PC-3 (cell line): ENCODE measurements at regions not wholly inside any gene's neighbourhood (a gene's known extent, or its start where the extent isn't known, plus 50 kb on each side); places are given as distances from the start of the nearest gene placed in this dataset.

ENCODE experiments used
- ATAC-seq: fragments of 200-7000 bp; cut with Tn5 transposase; 2 replicates; pipeline ENCODE4 v1.9.1; 2020; ENCODE audit warnings: mild to moderate bottlenecking, moderate library complexity
- BruUV-seq: library from RNA; stranded (reverse); fragments of 400-500 nt; replicated peaks from 2 replicates; lab custom pipeline; 2021; lab: Mats Ljungman, UMichigan
- CTCF ChIA-PET: fragments of 300-600 bp; sonication (Branson Sonifier 250); formaldehyde crosslinking; loops from one replicate; lab custom pipeline; 2022; ENCODE audit warnings: antibody characterized with exemption; lab: Charles Lee
- POLR2A ChIA-PET: fragments of 300-600 bp; sonication (Branson Sonifier 250); formaldehyde crosslinking; loops from one replicate; lab custom pipeline; 2022; ENCODE audit warnings: antibody characterized with exemption; ENCODE audit not compliant: unreplicated experiment; lab: Charles Lee
- DNase-seq: peaks from one replicate; pipeline ENCODE4 v3.0.0-alpha.2; 2015
- H2AFZ ChIP-seq: fragments of 300-600 bp; sonication (generic); 2 replicates; pipeline ENCODE4 v1.6.0; 2016; ENCODE audit warnings: antibody characterized with exemption, low read length
- H3F3A ChIP-seq: fragments of 300-600 bp; sonication (generic); one replicate; pipeline ENCODE4 v1.6.0; 2017; ENCODE audit warnings: antibody characterized with exemption, low read length, control low read depth, mild to moderate bottlenecking; ENCODE audit not compliant: unreplicated experiment
- H3K27ac ChIP-seq: fragments of 300-600 bp; sonication (generic); 2 replicates; pipeline ENCODE4 v1.5.1; 2016; ENCODE audit warnings: mild to moderate bottlenecking, low read length
- H3K27me3 ChIP-seq: fragments of 300-600 bp; sonication (generic); 2 replicates; pipeline ENCODE4 v1.6.1; 2016; ENCODE audit warnings: low read length, mixed read lengths
- H3K36me3 ChIP-seq: fragments of 300-600 bp; sonication (generic); 2 replicates; pipeline ENCODE4 v1.6.1; 2016; ENCODE audit warnings: low read depth, mixed run types, low read length, mixed read lengths
- H3K4me1 ChIP-seq: fragments of 300-600 bp; sonication (generic); 2 replicates; pipeline ENCODE4 v1.5.1; 2016; ENCODE audit warnings: low read length; ENCODE audit not compliant: insufficient read depth
- H3K4me2 ChIP-seq: fragments of 300-600 bp; sonication (generic); 2 replicates; pipeline ENCODE4 v1.6.0; 2016; ENCODE audit warnings: low read length
- H3K4me3 ChIP-seq: fragments of 300-600 bp; sonication (generic); 2 replicates; pipeline ENCODE4 v1.5.1; 2016; ENCODE audit warnings: mild to moderate bottlenecking, low read length, mixed read lengths
- H3K79me2 ChIP-seq: fragments of 300-600 bp; sonication (generic); 2 replicates; pipeline ENCODE4 v1.6.1; 2017; ENCODE audit warnings: low read length, mixed read lengths
- H3K9ac ChIP-seq: fragments of 300-600 bp; sonication (generic); 2 replicates; pipeline ENCODE4 v1.6.0; 2016; ENCODE audit warnings: mild to moderate bottlenecking, low read length
- H3K9me2 ChIP-seq: fragments of 300-600 bp; sonication (generic); replicated peaks from 2 replicates; pipeline ENCODE4 v1.6.1; 2016; ENCODE audit warnings: mixed run types, low read length, mixed read lengths
- H3K9me3 ChIP-seq: fragments of 300-600 bp; sonication (generic); 2 replicates; pipeline ENCODE4 v1.6.1; 2016; ENCODE audit warnings: low read length, mixed read lengths
- H4K20me1 ChIP-seq: fragments of 300-600 bp; sonication (generic); 2 replicates; pipeline ENCODE4 v1.6.1; 2016; ENCODE audit warnings: low read length, mixed read lengths
- EZH2 ChIP-seq: fragments of 300-600 bp; sonication (generic); IDR thresholded peaks from one replicate; pipeline ENCODE4 v1.6.1; 2017; ENCODE audit warnings: antibody characterized with exemption, mild to moderate bottlenecking, low read length; ENCODE audit not compliant: unreplicated experiment
- EZH2phosphoT487 ChIP-seq: fragments of 300-600 bp; sonication (generic); IDR thresholded peaks from 2 replicates; pipeline ENCODE4 v1.6.1; 2018; ENCODE audit warnings: mild to moderate bottlenecking, antibody characterized with exemption, low read length, borderline replicate concordance
- intact Hi-C: fragments of 100-400 bp; cut with micrococcal nuclease; formaldehyde crosslinking; loops from 2 replicates; pipeline ENCODE4 v1.9.0; 2023
- TF ChIP-seq, protein P1 (sequence below): fragments of 300-600 bp; sonication (generic); conservative IDR thresholded peaks from 2 replicates; pipeline ENCODE4 v1.5.1; 2017; ENCODE audit warnings: antibody characterized with exemption, low read depth, mild to moderate bottlenecking, low read length

DNA sequence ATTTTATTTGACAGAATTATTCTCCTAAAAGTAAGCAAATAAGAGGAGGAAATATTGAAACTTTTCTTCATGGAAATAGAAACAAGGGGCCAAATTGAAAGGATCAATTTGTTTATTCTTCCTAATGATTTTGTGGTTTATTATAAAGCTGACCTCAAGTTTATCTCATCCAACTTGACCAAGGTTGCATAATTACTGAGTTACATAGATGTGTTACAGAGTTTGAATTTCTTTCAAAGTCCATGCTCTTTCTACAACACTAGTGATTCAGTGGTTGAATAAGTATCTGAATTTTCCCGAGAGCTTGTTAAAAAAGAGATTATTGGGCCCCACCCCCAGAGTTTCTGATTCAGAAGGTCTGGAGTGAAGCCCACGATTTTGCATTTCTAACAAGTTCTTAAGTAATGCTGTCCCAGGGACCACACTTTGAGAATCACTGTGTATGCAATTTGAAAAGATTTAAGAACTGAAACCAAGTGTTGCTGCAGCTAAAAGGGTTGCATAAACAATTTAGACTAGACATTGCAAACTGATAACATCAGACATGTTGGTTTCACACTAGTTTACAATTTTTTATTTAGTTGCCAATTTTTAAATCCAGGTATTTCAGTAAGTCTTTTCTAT lies 485.7 kb upstream of the ANO5 start:
- Histone ChIP-seq H3K36me3 (no peaks in the 10 kb centered on the region), H3K4me1 (no peaks in the 10 kb centered on the region), H3K27ac (no peak overlapping the region), H3K27me3 (no peaks in the 10 kb centered on the region), H3F3A (no peaks in the 10 kb centered on the region), H3K4me2 (no peak overlapping the region), H2AFZ (no peak overlapping the region), H4K20me1 (no peaks in the 10 kb centered on the region), H3K9me2 (no peaks in the 10 kb centered on the region), H3K9me3 (peaks cover 2% of the 10 kb centered on the region; the same call in 1 of the 2 replicates), H3K4me3 (no peak overlapping the region), H3K9ac (no peak overlapping the region), H3K79me2 (no peaks in the 10 kb centered on the region)
- ChIA-PET POLR2A (no interaction called here), CTCF (no interaction called here)
- no peak for DNase-seq
- TF ChIP-seq EZH2phosphoT487: no peak
- TF ChIP-seq, protein P1, sequence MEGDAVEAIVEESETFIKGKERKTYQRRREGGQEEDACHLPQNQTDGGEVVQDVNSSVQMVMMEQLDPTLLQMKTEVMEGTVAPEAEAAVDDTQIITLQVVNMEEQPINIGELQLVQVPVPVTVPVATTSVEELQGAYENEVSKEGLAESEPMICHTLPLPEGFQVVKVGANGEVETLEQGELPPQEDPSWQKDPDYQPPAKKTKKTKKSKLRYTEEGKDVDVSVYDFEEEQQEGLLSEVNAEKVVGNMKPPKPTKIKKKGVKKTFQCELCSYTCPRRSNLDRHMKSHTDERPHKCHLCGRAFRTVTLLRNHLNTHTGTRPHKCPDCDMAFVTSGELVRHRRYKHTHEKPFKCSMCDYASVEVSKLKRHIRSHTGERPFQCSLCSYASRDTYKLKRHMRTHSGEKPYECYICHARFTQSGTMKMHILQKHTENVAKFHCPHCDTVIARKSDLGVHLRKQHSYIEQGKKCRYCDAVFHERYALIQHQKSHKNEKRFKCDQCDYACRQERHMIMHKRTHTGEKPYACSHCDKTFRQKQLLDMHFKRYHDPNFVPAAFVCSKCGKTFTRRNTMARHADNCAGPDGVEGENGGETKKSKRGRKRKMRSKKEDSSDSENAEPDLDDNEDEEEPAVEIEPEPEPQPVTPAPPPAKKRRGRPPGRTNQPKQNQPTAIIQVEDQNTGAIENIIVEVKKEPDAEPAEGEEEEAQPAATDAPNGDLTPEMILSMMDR: no peak
- TF ChIP-seq EZH2: no peak
- intact Hi-C loops: no loop called here
- no peak for ATAC-seq
- no TSS peak for BruUV-seq

DNA sequence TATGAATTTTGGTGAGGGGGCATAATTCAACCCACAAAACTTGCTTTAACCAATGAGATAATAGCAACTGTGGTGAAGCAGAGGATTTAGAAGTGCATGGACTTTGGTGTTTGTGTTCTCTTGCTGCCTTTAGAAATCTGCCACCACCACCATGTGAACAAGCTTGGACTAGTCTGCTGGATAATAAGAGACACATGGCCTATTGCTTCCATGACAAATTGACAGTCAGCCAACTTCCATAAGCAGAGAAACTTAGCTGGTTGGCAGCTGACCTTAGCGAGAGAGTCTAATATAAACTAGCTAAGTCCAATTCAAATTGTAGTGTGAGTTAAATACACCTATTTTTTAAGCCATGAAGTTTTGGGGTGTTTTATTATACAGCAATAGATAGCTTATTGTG lies 482.1 kb upstream of the ANO5 start:
- no peaks in the 10 kb centered on the region for H3K79me2 ChIP-seq
- ATAC-seq (no peak), DNase-seq (no peak)
- no peaks in the 10 kb centered on the region for H4K20me1 ChIP-seq
- no peak for TF ChIP-seq EZH2
- TF ChIP-seq, protein P1: no peak
- no peak for TF ChIP-seq EZH2phosphoT487
- no TSS peak for BruUV-seq
- H3K36me3 ChIP-seq: no peaks in the 10 kb centered on the region
- H3K9me2 ChIP-seq: no peaks in the 10 kb centered on the region
- H3K4me3 ChIP-seq: no peak overlapping the region
- no peaks in the 10 kb centered on the region for H3F3A ChIP-seq
- H3K27me3 ChIP-seq: no peaks in the 10 kb centered on the region
- peaks cover 2% of the 10 kb centered on the region; the same call in 1 of the 2 replicates for H3K9me3 ChIP-seq
- no peak overlapping the region for H2AFZ ChIP-seq
- POLR2A ChIA-PET: no interaction called here
- intact Hi-C loops: no loop called here
- no peak overlapping the region for H3K4me2 ChIP-seq
- H3K27ac ChIP-seq: no peak overlapping the region
- CTCF ChIA-PET: no interaction called here
- no peak overlapping the region for H3K9ac ChIP-seq
- H3K4me1 ChIP-seq: no peaks in the 10 kb centered on the region

DNA sequence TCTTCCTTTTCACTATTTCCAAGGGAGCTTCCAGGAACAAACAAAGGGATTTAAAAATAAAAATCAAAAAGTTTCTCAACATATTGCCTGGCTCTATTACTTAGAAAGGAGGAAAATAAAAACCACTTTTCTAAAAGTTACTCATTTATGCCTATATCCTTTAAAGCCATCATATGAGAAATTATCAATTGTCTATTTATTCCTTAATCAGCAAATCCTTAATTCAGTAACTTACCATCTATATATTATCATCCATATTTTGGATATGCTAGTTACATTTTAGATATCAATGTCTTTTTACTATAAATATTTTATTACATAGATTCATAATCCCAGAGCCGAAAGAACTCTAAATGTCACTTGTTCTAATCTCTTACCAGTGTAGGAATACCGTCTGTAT lies 481.5 kb upstream of the ANO5 start:
- H3F3A ChIP-seq: no peaks in the 10 kb centered on the region
- DNase-seq (no peak), ATAC-seq (no peak)
- ChIA-PET CTCF (no interaction called here), POLR2A (no interaction called here)
- TF ChIP-seq, protein P1: no peak
- TF ChIP-seq EZH2phosphoT487 (no peak), EZH2 (no peak)
- no peak overlapping the region for H3K27ac ChIP-seq
- intact Hi-C loops: no loop called here
- no peaks in the 10 kb centered on the region for H4K20me1 ChIP-seq
- no peaks in the 10 kb centered on the region for H3K4me1 ChIP-seq
- H3K27me3 ChIP-seq: no peaks in the 10 kb centered on the region
- no peaks in the 10 kb centered on the region for H3K9me2 ChIP-seq
- H3K4me2 ChIP-seq: no peak overlapping the region
- no peaks in the 10 kb centered on the region for H3K36me3 ChIP-seq
- H3K9ac ChIP-seq: no peak overlapping the region
- peaks cover 2% of the 10 kb centered on the region; the same call in 1 of the 2 replicates for H3K9me3 ChIP-seq
- H3K79me2 ChIP-seq: no peaks in the 10 kb centered on the region
- BruUV-seq: no TSS peak
- H2AFZ ChIP-seq: no peak overlapping the region
- no peak overlapping the region for H3K4me3 ChIP-seq
